ENCODE measurements at regions not wholly inside any gene's neighbourhood (a gene's known extent, or its start where the extent isn't known, plus 50 kb on each side); places are given as distances from the start of the nearest gene placed in this dataset.

- TF ChIP-seq ZNF75A (CRISPR knock-in tag; IDR thresholded peaks at IDR 0.05): no peak
- TF ChIP-seq POLR3A (IDR thresholded peaks at IDR 0.05; ENCODE audit: borderline replicate concordance, extremely low read depth, insufficient read depth, insufficient read length): no peak
- TF ChIP-seq MAFK (IDR thresholded peaks at IDR 0.05; ENCODE audit: low read length): no peak
- TF ChIP-seq MBD2 (IDR thresholded peaks at IDR 0.05; ENCODE audit: borderline replicate concordance, low read depth): no peak
- no peak for TF ChIP-seq SMARCC2 (IDR thresholded peaks at IDR 0.05; ENCODE audit: low read depth)
- TF ChIP-seq GTF2F1 (IDR thresholded peaks at IDR 0.05; ENCODE audit: low read depth, low read length): no peak
Measured at GRCh38 chr16:60304066-60304465, 1570.0 kb upstream of the GOT2 start (continued).

- Histone ChIP-seq H3K27me3 (ENCODE audit: control insufficient read depth in 2 of 2, insufficient read depth in 2 of 2, low read length in 2 of 2) (no peaks in the 10 kb centered on the region), H3K9ac (ENCODE audit: insufficient read depth in 1 of 2, low read depth in 2 of 2, low read length in 2 of 2) (no peak overlapping the region), H3K27ac (ENCODE audit: extremely low read depth, low read depth, low read length) (no peak overlapping the region), H3K79me2 (ENCODE audit: control insufficient read depth, insufficient read depth, low read length) (no peaks in the 10 kb centered on the region), H3K4me3 (no peak overlapping the region), H3K36me3 (ENCODE audit: control insufficient read depth, insufficient read depth, low read length) (no peaks in the 10 kb centered on the region), H3K4me2 (ENCODE audit: insufficient read depth, low read length) (no peak overlapping the region), H3K9me1 (ENCODE audit: control insufficient read depth, insufficient read depth, low read length) (no peaks in the 10 kb centered on the region), H2AFZ (ENCODE audit: low read depth, low read length) (no peak overlapping the region), H3K9me3 (replicated peaks; ENCODE audit: control insufficient read depth, insufficient read depth, low read depth, low read length) (no peaks in the 10 kb centered on the region; the same call in 1 of the 2 replicates), H4K20me1 (replicated peaks; ENCODE audit: control insufficient read depth, insufficient read depth, low read length) (no peaks in the 10 kb centered on the region), H3K4me1 (replicated peaks in 1 of 2; ENCODE audit: control insufficient read depth in 2 of 2, insufficient read depth in 2 of 2, low read length in 2 of 2) (no peaks in the 10 kb centered on the region)
- FAIRE-seq (no peak), ATAC-seq (no peak), DNase-seq (ENCODE audit: extremely low read depth in 1 of 4, low spot score in 3 of 4) (no peak)
- intact Hi-C loops (cut with micrococcal nuclease): no loop called here
- WGBS (ENCODE audit: insufficient coverage, low coverage, missing lambda C conversion rate): 0% methylated on average over 2 of the region's 2 CpGs
- in situ Hi-C loops (cut with MboI): no loop called here
- ChIA-PET CTCF (ENCODE audit: low intra/inter-chr PET ratio) (no interaction called here), POLR2A (no interaction called here)
- BruUV-seq (replicated peaks): no TSS peak
- TF ChIP-seq ZNF583 (CRISPR knock-in tag; IDR thresholded peaks at IDR 0.05) (no peak), STAG1 (CRISPR knock-in tag; IDR thresholded peaks at IDR 0.05; ENCODE audit: borderline replicate concordance) (no peak), ZNF23 (CRISPR knock-in tag; IDR thresholded peaks at IDR 0.05) (no peak), ZNF197 (CRISPR knock-in tag; IDR thresholded peaks at IDR 0.05; ENCODE audit: low read depth) (no peak), PREB (CRISPR knock-in tag; IDR thresholded peaks at IDR 0.05) (no peak), FOSL1 (tag; conservative IDR thresholded peaks at IDR 0.05) (no peak), FOXA3 (CRISPR knock-in tag; conservative IDR thresholded peaks at IDR 0.05 in 1 of 2, IDR thresholded peaks at IDR 0.05 in 1 of 2) (no peak), CBFB (CRISPR knock-in tag; IDR thresholded peaks at IDR 0.05) (no peak), CGGBP1 (CRISPR knock-in tag; IDR thresholded peaks at IDR 0.05) (no peak), ZNF512 (tag; IDR thresholded peaks at IDR 0.05) (no peak)
- TF ChIP-seq, protein P1, sequence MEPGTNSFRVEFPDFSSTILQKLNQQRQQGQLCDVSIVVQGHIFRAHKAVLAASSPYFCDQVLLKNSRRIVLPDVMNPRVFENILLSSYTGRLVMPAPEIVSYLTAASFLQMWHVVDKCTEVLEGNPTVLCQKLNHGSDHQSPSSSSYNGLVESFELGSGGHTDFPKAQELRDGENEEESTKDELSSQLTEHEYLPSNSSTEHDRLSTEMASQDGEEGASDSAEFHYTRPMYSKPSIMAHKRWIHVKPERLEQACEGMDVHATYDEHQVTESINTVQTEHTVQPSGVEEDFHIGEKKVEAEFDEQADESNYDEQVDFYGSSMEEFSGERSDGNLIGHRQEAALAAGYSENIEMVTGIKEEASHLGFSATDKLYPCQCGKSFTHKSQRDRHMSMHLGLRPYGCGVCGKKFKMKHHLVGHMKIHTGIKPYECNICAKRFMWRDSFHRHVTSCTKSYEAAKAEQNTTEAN (CRISPR knock-in tag; IDR thresholded peaks at IDR 0.05): no peak
Measured at GRCh38 chr16:60302676-60303075, 1568.6 kb upstream of the GOT2 start.
